HG02588 (cell line): ENCODE measurements at regions not wholly inside any gene's neighbourhood (a gene's known extent, or its start where the extent isn't known, plus 50 kb on each side); places are given as distances from the start of the nearest gene placed in this dataset.
A peak's percentile ranks its signal among the peaks of the same experiment; 100 is the strongest.

ENCODE experiments used
- ATAC-seq: cut with Tn5 transposase; IDR thresholded peaks from one replicate; pipeline ENCODE4 v1.9.1; 2021; ENCODE audit warnings: mild to moderate bottlenecking, moderate library complexity; ENCODE audit not compliant: unreplicated experiment

DNA sequence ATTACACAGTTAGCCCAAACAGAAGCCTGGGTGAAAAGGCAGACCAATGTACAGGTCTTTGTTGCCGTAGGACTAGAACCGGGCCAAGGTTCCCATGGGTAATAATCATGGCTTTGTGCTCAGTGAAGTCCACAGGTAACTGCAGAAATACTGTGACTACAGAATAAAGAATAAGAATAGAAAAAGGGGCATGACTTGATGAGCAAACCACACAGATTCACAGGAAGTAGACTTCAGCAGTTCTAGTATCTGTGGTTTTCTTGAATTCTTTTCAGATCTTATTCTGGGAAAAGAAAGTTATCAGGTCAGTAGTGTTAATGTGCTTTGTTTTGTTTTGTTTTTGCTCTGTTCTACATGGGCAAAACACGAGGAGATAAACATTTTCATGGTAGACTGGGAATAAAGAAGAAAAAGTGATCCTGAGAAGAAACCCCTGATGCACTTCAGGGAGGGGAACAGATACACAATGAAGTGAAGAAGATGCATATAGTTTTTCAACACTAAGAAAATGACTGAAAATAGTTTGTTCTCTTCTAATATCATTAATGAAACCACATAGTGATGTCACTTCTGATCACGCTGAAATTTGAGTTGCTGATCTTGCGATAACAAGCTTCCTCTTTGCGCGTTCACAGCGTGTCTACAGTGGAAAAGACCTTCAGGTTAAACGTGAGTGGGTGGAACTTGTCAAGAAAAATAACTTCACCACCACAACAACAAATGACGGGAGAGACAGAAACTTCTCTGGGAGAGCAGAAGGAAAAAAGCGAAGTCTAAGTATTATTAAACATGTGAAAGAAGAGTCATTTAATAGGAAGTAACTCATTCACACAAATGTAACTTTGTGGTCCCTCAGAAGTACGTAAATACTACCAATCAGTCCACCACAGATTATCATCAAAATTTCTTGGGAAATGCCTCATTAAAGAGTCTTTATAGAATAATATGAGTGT lies 315.8 kb upstream of the SATB1 start:
- ATAC-seq: peak; percentile 87

- ATAC-seq: no peak
Observed at GRCh38 chr3:18739099-18739433, 313.9 kb upstream of the SATB1 start.

DNA sequence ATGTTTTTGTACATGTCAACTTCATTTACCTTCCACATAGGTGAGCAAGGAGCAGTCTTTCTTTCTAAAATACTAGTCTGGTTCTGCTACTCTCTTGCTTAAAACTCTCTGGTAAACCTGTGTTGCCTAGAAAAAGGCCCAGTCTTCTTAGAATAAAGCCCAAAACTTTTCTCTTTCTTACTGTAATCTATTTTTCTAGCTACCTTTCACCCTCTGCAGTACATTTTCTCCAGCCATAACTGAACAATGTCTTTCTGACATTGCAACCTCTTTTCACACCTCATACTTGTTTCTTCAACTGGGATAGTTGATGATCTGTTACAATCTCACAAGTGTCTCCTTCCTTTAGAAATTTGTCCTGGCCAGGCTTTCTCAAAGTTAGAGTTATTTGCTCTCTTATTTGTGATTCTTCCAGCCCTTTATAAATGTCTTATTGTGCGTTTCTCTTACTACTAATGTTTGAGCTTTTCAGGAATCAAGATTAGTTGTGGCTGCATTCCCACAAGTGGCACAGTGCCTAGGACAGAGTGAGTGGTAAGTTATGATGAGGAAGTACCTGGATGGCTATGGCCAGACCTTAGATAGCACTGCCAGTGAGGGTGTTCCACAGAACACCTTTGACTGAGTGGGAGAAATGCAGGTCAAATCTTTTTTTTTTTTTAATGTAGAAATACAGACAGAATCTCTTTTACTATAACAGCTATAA lies 313.4 kb upstream of the SATB1 start:
- no peak for ATAC-seq

DNA sequence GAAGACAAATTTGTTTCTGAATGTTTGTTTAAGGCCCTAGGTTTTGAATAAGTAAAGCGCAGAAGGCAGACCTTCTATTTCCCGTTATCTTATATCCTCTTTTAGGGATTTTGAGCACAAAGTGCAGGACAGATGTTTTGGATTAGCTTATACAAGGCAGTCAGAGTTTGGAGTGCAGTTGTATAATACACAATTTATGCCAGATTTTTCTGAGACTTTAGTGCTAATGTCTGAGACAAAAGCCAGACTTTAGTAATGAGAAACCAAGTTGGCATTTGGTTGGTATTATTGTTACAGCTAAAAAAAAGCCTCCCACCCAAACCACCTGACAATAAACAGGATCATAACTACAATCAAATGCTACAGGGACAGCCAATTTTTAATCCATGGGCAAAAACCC lies 309.9 kb upstream of the SATB1 start:
- ATAC-seq: no peak

DNA sequence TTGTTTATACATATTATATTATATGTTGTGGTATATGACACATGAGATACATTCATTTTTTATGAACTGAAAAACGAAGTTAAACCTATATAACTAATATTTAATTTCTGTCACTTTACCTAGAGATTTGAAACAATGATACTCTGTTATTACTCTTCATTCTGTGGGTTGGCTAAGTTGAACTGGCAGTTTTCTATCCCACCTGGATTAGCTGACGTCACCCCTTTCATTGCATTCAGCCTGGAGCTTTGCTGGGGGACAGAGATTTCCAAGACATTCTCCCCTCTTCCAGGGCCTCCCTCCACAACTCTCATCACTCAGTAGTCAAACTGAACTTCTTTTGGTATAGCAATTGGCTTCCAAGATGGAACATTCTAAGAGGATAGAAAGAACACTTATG lies 309.2 kb upstream of the SATB1 start:
- ATAC-seq: no peak

DNA sequence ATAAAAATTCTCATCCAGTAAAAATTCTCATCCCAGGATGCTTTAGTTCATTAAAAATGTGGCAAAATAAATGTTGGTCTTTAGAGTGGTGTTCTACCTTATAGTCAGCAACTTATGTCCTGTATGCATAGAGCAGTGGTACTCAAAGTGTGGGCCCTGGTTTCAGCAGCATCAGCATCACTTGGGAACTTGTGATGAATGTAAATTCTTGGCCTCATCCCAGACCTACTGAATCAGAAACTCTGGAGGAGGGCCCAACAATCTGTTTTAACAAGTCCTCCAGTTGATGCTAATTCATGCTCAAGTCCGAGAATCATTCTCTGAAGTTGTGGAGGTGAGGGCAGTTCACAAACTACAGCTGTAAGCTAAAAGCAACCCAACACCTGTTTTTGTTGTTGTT lies 307.3 kb upstream of the SATB1 start:
- ATAC-seq: no peak

- ATAC-seq: no peak
Observed at GRCh38 chr3:18730491-18730890, 305.4 kb upstream of the SATB1 start.

GRCh38 chr3:18729671-18730070 lies 304.5 kb upstream of the SATB1 start:
- no peak for ATAC-seq

DNA sequence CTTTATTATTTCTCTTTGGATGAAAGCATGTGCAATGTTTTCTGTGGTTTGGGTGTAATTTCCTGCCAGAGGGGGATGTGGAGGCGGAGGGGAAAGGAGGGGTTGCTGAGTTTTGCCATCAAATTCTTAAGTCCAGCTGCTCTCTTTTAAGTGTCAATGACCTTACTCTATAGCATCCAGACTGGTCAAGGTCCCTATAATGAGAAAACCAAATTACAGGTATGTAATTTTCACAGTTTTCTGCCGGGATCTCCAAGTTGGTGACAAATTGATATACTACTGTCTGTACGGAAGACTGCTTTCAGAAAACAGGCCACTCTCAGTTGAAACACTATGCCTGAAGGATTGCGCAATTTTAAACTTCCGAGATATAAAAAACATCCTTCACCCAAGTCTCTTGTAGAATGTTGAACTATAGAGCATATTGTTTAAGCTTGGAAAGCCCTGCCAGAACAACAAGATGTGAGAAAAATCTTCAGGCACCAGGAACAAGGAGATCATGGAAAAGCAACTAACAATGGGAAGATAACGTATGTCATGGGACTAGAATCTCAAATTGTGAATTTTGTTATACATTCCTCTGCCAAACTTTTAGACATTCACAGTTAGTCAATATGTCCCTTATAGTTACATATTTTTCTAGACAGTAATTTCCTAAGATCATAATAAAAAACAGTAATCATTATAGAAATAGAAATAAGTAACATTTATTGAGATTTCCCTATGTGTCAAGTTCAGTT lies 300.7 kb upstream of the SATB1 start:
- ATAC-seq: no peak

DNA sequence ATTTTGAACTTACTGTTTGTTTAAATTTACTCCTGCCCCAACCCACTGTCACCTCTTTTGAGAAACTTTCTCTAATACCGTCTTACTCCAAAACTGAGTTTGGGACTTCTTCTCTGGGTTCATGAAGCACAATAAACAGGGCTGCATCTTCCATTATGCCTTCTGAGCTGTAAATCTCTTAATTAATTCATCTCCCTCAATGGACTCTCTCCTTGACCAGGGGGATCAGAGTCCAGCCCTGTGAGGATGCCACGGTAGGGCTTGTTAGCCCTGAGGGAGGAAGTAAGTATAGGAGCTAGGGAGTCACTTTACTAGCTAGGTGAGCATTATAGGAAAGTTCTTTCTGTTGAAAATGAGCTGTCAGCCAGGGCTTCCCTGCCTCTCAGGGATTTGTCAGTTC lies 299.3 kb upstream of the SATB1 start:
- ATAC-seq: no peak

- ATAC-seq: no peak
Observed at GRCh38 chr3:18723206-18723810, 298.2 kb upstream of the SATB1 start.

GRCh38 chr3:18720543-18720942 lies 295.4 kb upstream of the SATB1 start:
- no peak for ATAC-seq

DNA sequence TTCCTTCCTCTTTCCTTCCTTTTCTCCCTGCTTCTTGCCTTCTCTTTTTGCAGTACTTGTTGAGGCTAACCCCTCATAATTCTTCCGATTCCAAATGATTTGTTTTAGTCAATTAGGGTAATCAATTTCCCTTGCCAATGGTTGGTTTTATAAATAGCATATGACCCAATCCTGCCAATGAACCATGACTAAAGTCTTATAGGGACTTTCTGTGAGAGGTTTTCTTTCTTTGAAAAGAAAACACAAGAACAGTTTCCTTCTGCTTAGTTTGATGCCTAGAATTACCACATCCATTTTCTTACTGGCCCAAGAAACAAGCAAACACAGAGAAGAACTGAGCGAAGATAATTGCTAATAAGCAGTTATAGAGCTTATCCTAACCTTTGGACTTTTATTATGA lies 292.5 kb upstream of the SATB1 start:
- no peak for ATAC-seq

GRCh38 chr3:18716821-18717220 lies 291.7 kb upstream of the SATB1 start:
- ATAC-seq: no peak

GRCh38 chr3:18716101-18716500 lies 291.0 kb upstream of the SATB1 start:
- ATAC-seq: no peak

- no peak for ATAC-seq
Observed at GRCh38 chr3:18715208-18715607, 290.1 kb upstream of the SATB1 start.

DNA sequence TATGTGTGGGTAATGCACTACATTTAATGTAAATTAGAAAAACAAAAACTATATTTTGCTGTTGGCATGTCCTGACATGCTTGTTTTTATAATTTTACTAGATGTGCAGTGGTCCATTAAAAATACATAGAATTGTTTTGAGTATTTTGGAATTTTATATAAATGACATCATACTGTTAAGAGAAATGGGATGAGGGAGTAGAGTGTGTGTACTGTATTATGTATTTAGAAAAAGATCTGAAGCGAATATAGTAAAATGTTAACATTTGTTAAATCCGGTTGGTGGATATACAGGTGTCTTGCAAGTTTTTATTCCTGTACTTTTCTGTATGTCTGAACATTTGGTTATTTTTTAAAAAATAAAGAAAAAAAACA lies 288.4 kb upstream of the SATB1 start:
- ATAC-seq: no peak

GRCh38 chr3:18712713-18713576 lies 287.8 kb upstream of the SATB1 start:
- ATAC-seq: no peak

DNA sequence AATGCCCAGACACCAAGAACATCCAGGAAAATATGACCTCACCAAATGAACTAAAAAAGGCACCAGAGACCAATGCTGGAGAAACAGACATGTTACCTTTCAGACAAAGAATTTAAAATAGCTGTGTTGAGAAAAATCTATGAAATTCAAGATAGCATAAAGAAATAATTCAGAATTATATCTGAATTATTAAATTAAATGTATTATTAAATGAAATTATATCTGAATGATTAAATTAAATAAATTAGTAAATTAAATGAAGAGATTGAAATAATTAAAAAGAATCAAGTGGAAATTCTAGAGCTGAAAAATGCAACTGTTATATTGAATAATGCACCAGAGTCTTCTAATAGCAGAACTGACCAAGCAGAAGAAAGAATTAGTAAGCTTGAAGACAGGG lies 279.2 kb upstream of the SATB1 start:
- ATAC-seq: no peak

GRCh38 chr3:18703798-18704197 lies 278.7 kb upstream of the SATB1 start:
- ATAC-seq: no peak
